ENCODE measurements at regions not wholly inside any gene's neighbourhood (a gene's known extent, or its start where the extent isn't known, plus 50 kb on each side); places are given as distances from the start of the nearest gene placed in this dataset.

GRCh38 chrX:10922835-10923234 lies 188.3 kb upstream of the HCCS start:
- Histone ChIP-seq H3K9me3 (ENCODE audit: insufficient read depth, low read depth, low read length) (no peaks in the 10 kb centered on the region), H3K79me2 (ENCODE audit: insufficient read depth, low read length) (no peaks in the 10 kb centered on the region), H3K4me3 (ENCODE audit: low read length, poor library complexity, severe bottlenecking) (no peak overlapping the region), H3K9ac (ENCODE audit: low read depth, low read length, poor library complexity, severe bottlenecking) (no peak overlapping the region), H3K9me2 (replicated peaks; ENCODE audit: low read depth, low read length) (no peaks in the 10 kb centered on the region), H4K20me1 (ENCODE audit: insufficient read depth, low read length, poor library complexity, severe bottlenecking) (no peaks in the 10 kb centered on the region), H2AFZ (ENCODE audit: low read length) (no peak overlapping the region), H3K4me1 (ENCODE audit: insufficient read depth, low read length, poor library complexity, severe bottlenecking) (no peaks in the 10 kb centered on the region), H3K4me2 (ENCODE audit: low read depth, low read length, poor library complexity, severe bottlenecking) (no peak overlapping the region), H3K27me3 (ENCODE audit: insufficient read depth, low read length, poor library complexity, severe bottlenecking) (no peaks in the 10 kb centered on the region), H3K36me3 (ENCODE audit: insufficient read depth, low read length) (no peaks in the 10 kb centered on the region), H3F3A (ENCODE audit: low read depth) (no peaks in the 10 kb centered on the region)
- TF ChIP-seq EZH2phosphoT487 (IDR thresholded peaks at IDR 0.05; ENCODE audit: borderline replicate concordance), result no peak
- TF ChIP-seq CTCF (conservative IDR thresholded peaks at IDR 0.05; ENCODE audit: low read length), result no peak

GRCh38 chrX:10923466-10923865 lies 187.7 kb upstream of the HCCS start:
- no peak overlapping the region for H3K4me2 ChIP-seq (ENCODE audit: low read depth, low read length, poor library complexity, severe bottlenecking)
- no peaks in the 10 kb centered on the region for H3F3A ChIP-seq (ENCODE audit: low read depth)
- H3K27me3 ChIP-seq (ENCODE audit: insufficient read depth, low read length, poor library complexity, severe bottlenecking), result no peaks in the 10 kb centered on the region
- H3K36me3 ChIP-seq (ENCODE audit: insufficient read depth, low read length), result no peaks in the 10 kb centered on the region
- H3K9me3 ChIP-seq (ENCODE audit: insufficient read depth, low read depth, low read length), result no peaks in the 10 kb centered on the region
- H3K4me3 ChIP-seq (ENCODE audit: low read length, poor library complexity, severe bottlenecking), result no peak overlapping the region
- H4K20me1 ChIP-seq (ENCODE audit: insufficient read depth, low read length, poor library complexity, severe bottlenecking), result no peaks in the 10 kb centered on the region
- no peak overlapping the region for H2AFZ ChIP-seq (ENCODE audit: low read length)
- TF ChIP-seq CTCF (conservative IDR thresholded peaks at IDR 0.05; ENCODE audit: low read length), result no peak
- TF ChIP-seq EZH2phosphoT487 (IDR thresholded peaks at IDR 0.05; ENCODE audit: borderline replicate concordance), result no peak
- H3K4me1 ChIP-seq (ENCODE audit: insufficient read depth, low read length, poor library complexity, severe bottlenecking), result no peaks in the 10 kb centered on the region
- no peaks in the 10 kb centered on the region for H3K79me2 ChIP-seq (ENCODE audit: insufficient read depth, low read length)
- no peaks in the 10 kb centered on the region for H3K9me2 ChIP-seq (replicated peaks; ENCODE audit: low read depth, low read length)
- H3K9ac ChIP-seq (ENCODE audit: low read depth, low read length, poor library complexity, severe bottlenecking), result no peak overlapping the region

- Histone ChIP-seq H3K9me3 (ENCODE audit: insufficient read depth, low read depth, low read length) (no peaks in the 10 kb centered on the region), H3K79me2 (ENCODE audit: insufficient read depth, low read length) (no peaks in the 10 kb centered on the region), H3K9me2 (replicated peaks; ENCODE audit: low read depth, low read length) (no peaks in the 10 kb centered on the region), H3K4me1 (ENCODE audit: insufficient read depth, low read length, poor library complexity, severe bottlenecking) (no peaks in the 10 kb centered on the region), H3K27me3 (ENCODE audit: insufficient read depth, low read length, poor library complexity, severe bottlenecking) (no peaks in the 10 kb centered on the region), H3K4me2 (ENCODE audit: low read depth, low read length, poor library complexity, severe bottlenecking) (no peak overlapping the region), H3K9ac (ENCODE audit: low read depth, low read length, poor library complexity, severe bottlenecking) (no peak overlapping the region), H3F3A (ENCODE audit: low read depth) (no peaks in the 10 kb centered on the region), H3K36me3 (ENCODE audit: insufficient read depth, low read length) (no peaks in the 10 kb centered on the region), H2AFZ (ENCODE audit: low read length) (no peak overlapping the region), H3K4me3 (ENCODE audit: low read length, poor library complexity, severe bottlenecking) (no peak overlapping the region), H4K20me1 (ENCODE audit: insufficient read depth, low read length, poor library complexity, severe bottlenecking) (no peaks in the 10 kb centered on the region)
- TF ChIP-seq CTCF (conservative IDR thresholded peaks at IDR 0.05; ENCODE audit: low read length) (no peak), EZH2phosphoT487 (IDR thresholded peaks at IDR 0.05; ENCODE audit: borderline replicate concordance) (no peak)
These were observed 184.7 kb upstream of the HCCS start for GRCh38 chrX:10926404-10926803.
